IPS DF 19.7 (cell line): ENCODE measurements at regions not wholly inside any gene's neighbourhood (a gene's known extent, or its start where the extent isn't known, plus 50 kb on each side); places are given as distances from the start of the nearest gene placed in this dataset.

Experiments used
- DNase-seq: peaks from one replicate; pipeline ENCODE4 v3.0.0-alpha.2; 2013; ENCODE audit warnings: low read depth, low spot score

DNA sequence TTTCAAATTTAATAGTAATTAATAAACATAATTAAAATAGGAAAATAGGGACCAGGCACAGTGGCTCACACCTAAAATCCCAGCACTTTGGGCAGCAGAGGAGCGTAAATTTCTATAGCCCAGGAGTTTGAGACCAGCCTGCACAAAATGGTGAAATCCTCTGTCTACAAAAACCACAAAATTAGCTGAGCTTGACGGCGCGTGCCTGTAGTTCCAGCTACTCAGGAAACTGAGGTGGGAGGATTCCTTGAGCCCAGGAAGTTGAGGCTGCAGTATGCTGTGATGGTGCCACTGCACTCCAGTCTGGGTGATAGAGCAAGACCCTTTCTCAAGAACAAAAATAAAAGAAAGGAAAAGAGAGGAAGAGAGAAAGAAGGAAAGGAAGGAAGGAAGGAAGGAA is 1387.0 kb upstream of the ADGRB3 start:
- DNase-seq: no peak

DNA sequence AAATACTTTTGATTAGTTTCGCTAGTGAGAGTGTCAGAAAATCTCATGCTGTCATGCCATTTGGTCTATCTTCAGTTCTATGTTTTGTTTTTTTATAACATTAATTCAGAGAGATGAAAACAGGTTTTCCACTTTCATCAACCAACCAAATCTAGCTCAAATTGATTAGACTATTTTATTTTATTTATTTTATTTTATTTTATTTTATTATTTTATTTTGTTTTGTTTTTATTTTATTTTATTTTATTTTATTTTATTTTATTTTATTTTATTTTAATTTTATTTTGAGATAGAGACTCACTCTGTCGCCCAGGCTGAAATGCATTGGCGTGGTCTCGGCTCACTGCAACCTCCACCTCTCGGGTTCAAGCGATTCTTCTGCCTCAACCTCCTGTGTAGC is 1391.0 kb upstream of the ADGRB3 start:
- DNase-seq: no peak

DNA sequence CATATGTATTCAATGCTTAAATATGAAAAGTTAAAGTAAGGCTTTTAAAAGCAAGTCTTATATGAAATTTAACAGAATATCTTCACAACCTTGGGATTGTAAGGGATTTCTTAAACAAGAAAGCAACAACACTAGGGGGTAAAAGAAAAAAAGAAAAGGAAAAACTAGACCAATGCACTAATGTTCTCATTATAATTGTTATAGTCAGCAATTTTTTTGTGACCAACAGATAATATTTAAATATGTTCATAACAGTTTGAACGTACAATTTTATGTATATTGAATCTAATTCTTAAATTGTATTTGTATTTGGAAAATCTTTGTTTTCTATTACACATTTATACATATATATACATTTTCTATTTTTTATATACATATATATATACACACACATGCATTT is 1397.8 kb upstream of the ADGRB3 start:
- DNase-seq: no peak

DNA sequence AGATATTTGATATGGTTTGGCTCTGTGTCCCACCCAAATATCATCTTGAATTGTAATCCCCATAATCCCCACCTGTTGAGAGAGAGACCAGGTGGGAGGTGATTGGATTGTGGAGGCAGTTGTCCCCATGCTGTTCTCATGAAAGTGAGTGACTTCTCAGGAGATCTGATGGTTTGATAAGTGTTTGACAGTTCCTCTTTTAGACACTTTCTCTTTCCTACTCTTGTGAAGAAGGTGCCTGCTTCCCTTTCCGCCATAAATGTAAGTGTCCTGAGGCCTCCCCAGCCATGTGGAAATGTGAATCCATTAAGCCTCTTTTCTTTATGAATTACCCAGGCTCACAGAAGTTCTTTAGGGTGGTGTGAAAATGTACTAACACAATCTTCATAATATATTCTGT is 1404.0 kb upstream of the ADGRB3 start:
- no peak for DNase-seq

DNA sequence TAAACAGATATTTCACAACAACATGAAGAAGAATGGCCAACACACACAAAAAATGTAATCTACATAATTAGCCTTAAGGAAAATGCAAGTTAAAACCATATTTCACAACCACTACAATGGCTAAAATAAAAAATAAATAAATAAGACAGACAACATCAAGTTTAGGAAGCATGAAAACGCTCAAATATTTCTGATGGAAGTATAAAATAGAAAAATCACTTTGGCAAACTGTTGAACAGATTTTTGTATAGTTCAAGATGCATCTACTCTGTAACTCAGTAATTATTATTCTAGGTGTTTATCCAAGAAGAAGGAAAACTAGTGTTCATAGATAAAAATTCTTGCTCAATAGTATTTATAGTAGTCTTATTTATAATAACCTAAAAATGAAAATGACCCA is 1410.1 kb upstream of the ADGRB3 start:
- no peak for DNase-seq

DNA sequence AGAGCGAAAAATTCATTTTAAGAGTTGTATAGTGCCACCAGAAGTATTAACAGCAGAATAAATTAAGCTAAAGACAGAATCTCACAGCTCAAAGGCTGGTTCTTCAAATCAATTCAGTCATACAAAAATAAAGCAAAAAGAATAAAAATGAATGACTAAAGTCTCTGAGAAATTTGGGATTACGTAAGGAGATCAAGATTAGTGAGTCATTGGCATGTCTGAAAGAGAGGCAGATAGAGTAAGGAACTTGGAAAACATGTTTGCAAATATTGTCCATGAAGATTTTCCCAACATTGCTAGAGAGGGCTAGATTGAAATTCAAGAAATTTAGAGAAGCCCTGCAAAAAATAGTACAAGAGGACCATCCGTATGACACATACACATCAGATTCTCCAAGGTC is 1413.9 kb upstream of the ADGRB3 start:
- DNase-seq: no peak

DNA sequence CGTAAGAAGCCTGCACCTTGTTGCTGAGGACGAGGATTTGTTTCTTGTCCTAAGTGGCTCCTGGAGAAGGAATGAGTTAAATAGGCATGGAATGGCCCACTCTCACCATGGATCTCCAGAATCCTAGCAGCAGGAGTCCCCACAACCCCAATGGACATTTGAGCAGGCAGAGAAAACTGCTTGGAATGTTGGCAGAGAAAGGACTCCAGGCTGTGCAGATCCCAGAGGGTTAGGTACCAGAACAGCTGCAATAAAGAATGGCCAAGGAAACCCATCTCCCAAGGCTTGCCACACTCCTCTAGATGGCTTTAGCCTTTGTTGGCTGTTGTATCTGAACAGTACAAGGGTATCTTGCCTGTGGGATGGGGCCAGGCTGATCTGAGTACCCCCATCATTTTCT is 1415.7 kb upstream of the ADGRB3 start:
- no peak for DNase-seq

DNA sequence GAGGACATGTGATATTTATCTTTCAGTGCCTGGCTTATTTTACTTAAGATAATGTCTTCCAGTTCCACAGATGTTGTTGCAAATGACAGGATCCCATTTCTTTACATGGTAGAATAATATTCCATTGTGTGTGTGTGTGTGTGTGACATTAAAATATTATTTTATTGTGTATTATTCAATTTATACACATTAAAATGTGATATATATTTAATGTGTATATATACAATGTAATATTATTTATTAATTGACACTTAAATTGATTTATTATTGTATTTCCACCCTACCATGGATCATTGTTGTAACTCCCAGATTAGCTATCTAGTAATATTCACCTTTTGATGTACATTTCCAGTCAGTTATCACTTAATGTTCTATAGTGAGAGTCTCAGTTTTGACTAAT is 1422.5 kb upstream of the ADGRB3 start:
- DNase-seq: no peak

DNA sequence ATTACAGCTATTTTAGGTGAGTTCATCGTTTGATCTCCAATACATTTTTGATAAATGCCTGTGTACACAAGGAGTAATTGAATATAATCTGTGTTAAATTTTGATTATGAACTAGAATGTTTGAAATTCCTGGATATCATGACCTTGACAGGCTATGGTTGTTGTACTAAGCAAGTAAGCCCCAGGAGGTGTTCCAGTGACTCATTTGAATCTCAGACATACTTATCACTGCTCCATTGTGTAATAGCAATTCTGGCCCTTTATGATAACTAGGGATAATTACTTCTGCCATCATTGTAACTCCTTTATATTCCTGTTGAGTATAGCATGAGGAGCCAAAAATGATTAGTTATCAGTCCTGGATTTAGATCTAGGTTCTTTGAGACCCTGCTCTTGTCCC is 1424.6 kb upstream of the ADGRB3 start:
- no peak for DNase-seq

DNA sequence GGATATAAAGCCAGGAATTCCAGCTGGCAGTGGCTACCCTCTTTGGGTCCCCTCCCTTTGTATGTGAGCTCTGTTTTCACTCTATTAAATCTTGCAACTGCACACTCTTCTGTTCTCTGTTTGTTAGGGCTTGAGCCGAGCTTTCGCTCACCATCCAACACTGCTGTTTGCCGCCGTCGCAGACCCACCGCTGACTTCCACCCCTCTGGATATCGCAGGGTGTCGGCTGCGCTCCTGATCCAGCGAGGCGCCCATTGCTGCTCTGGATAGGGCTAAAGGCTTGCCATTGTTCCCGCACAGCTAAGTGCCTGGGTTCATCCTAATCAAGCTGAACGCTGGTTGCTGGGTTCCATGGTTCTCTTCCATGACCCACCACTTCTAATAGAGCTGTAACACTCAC is 1433.5 kb upstream of the ADGRB3 start:
- DNase-seq: no peak

DNA sequence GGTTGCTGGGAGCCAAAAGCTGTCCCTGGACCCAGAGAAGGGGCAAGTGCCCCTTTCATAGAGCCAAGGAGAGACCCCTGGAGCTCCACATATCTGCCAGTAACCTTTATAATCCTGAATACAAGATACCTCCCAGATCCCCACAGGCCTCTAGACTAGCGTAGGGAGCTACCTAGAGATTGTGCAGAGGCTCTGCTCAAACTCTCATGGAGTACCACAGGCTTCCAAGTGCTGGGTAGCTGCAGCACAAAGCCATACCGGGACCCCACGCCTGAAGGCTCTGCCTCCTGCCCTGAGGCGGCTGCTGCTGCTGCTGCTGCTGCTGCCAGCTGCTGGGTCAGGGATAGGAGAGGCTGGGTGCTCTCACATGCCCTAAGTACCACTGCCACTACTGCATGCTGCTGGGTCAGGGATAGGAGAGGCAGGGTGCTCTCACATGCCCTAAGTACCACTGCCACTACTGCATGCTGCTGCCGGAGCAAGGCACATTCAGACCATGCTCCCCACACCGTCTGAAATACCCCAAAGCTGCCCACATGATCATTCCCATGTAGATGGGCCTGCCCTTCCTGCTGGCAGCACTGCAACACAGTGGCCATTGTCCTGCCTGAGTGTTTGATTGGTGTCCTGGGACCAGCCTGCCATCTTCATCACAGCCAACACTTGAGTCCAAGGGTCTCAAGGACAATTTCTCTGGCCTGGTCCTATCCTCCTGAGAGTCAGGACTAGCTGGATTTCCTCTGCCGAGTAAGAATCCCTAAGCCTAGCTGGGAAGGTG is 1434.3 kb upstream of the ADGRB3 start:
- DNase-seq: no peak

DNA sequence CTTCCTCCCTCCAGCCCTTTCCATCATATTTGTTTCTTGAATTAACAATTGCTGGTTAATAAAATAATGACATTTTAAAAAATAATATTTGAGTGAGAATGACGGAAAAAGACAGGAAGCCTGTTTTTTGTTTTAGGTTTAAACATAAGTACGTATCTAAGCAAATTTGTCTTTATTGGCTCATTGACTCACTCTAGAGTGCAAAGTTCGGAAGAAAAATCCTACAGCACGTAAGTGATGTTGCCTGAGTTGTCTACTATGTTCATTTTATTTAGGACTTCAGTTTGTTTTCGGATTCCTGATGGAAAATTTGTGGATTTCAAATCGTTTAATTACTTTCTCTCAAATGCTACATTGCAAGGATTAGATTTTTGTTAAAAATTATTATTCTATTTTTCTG is 1435.7 kb upstream of the ADGRB3 start:
- DNase-seq: no peak

DNA sequence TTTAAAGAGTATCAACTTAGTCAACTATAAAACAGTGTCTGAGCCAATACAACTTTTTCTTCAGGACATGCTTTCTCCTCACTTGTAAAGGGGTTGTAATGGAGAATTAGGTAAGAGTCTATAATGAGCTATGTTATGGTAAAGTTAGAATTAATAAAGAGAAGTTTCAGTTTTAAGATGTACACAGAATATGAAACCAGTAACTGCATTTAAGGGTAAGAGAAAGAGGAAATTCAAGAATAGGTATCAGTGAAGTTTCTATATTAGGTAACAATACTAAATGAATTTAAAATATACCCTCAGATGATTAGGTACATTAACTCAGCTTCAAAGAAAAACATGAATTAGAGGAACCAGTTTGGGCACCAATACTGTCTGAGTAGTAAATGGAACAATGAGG is 1444.3 kb upstream of the ADGRB3 start:
- no peak for DNase-seq

DNA sequence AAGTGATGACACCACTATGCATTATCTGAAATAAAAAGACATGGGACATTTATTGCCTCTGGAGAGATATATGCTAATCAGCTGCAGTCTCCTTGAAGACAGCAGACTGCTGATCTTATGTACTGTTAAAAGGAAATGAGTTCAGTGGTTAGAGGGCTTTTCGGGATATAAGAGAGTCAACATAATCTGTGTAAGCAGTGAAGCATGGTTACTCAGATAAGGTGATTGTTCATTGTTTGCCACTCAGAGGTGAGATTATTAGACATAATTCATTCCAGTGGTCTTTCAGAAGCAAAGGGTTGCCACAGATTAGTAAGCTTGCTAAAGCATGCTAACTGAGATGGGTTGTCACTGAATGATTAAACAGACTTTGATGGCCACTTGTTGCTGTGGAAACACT is 1450.7 kb upstream of the ADGRB3 start:
- no peak for DNase-seq

DNA sequence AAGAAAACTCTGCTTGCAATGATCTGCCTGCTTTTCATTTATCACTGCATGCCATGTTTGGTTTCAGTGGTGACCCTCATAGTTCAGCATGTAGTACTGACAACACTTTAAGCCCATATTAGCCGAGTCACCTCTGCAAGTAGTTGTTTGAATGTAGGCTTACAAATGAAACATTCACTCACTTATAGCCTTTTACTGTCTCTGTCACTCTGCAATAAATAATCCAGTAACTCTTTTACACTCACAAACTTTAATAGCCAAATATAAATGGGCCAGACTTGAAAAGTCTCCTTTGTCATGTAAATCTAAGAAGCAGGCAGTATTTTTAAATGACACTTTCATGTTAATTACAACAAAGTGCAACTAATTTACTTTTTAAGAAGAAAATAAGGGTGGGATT is 1460.0 kb upstream of the ADGRB3 start:
- no peak for DNase-seq

DNA sequence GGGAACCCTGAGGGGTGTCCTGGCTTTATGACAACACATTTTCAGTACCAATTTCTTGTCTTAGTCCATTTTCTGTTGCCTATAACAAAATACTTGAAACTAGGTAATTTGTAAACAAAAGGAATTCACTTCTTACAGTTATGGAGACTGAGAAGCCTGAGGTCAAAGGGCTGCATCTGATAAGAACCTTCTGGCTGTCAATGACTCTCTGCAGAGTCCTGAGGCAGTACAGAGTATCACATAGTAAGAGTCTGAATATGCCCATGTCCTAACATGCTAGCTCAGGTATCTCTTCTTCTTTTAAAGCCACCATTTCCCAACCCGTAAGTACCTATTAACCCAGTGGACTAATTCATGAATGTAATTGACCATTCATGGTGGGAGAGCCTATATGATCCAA is 1458.6 kb upstream of the EYS start:
- no peak for DNase-seq

DNA sequence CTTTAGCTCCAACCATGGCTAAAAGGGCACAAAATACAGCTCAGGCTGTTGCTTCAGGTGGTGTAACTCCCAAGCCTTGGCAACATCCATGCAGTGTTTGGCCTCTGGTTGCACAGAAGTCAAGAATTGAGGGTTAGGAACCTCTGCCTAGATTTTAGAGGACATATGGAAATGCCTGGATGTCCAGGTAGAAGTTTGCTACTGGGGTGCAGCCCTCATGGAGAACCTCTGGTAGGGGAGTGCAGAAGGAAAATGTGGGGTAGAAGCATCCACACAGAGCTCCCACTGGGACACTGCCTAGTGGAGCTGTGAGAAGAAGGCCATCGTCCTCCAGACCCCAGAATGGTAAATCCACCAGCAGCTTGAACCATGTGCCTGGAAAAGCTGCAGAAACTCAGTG is 1453.8 kb upstream of the EYS start:
- no peak for DNase-seq

DNA sequence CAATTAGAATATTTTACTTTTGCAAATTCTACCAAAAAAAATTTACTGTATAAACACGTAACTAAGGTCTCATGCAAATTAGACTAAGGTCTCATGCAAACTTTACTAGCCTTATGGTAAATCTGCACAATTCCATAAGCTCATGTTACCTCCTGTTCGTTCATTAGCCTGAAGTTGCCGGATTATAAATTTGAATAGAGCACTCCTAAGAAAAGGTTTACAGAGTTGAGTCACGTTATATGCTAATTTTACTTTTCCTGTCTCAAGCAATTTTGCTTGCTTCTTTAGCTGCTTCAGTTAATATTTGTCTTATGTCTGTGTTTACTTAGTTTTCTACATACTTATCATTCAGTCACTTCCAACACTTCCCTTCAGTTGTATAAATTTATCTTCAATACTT is 1434.0 kb upstream of the EYS start:
- no peak for DNase-seq

DNA sequence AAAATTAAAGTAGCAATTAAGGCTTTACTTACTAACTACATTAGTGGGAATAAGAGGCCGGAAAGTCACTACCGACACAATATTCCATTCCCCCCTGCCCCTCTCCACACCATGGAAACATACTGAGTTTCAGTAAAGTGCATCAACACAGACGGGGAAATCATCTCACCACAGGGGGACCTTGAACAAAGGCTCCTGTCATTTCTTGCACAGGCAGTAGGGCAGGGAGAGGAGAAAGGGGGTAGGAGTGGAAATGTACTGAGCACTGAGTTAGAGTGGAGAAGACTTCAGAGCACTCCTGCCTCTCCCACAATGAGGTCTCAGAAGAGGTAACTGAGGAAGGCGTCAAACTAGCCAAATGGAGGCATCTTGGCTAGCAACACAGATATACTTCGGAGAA is 1426.9 kb upstream of the EYS start:
- no peak for DNase-seq

DNA sequence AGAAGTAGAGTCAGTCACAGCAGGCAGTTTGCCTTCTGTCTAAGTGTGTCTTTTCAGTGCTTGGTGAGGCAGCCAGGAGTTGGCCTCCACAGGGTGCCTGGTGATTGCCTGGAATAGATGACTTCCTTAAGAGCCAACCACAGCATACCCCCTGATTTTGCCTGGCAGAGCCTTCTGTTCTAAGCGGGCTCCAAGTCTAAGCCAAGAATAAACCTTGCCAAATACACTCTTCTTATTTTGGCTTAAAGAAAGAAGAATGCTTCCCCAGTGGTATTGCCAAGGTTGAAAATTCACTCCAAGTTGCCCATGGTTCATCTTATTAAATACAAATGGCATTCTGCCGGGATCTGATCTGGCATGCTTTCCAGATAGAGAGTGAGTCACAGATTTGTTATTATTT is 1424.8 kb upstream of the EYS start:
- DNase-seq: no peak

DNA sequence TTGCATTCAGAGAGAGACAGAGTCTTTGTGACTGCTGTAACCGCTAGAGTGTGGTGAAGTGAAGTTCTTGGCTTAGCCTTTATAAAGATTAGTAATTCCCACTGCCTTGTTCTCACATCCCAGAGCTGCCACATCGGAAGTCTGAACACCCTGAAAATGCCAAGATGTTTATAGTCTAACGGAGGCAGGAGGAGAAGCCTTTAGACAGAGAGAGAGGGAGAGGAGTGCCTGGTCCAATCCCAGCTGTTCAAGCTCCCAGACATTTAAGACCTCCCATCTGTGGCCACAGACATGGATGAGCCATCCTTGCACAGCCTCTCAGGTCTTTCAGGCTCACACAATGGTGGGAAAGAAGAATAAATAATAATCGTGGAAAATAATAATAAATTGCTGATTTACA is 1422.8 kb upstream of the EYS start:
- DNase-seq: no peak

DNA sequence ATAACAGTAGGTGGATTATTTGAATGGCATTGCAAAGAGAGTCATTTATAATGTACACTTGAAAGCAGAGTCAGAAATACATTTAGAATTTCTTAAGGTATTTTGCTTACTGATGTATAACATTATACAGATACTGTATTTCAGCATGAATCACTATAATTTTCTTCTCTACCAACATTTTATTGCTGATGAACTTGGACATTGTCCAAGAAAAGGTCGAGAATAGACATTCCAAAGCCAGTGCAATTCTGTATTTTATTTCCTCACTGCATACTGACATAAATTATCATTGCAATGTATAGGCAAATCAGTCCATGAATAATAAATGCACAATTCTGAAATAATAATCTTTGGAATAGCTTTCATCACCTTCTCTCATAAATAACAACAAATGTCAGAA is 1420.0 kb upstream of the EYS start:
- no peak for DNase-seq

DNA sequence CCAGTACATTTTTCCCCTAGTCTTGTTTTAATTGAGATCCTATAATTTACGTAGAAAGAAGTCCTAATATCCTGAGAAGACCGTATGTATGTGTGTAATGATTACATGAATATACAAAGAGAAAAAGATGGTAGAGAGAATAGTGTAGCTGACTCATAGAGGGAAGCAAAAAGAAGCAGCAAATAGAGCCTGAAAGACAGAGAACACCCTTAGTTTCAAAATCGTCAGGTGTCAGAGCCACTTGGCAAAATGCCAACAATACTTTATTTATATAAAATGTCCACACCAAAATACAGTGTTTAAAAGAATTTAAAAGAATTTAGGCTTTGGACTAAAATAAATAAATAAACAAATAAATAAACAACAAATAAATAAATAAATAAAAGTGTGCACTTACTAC is 1414.1 kb upstream of the EYS start:
- no peak for DNase-seq

DNA sequence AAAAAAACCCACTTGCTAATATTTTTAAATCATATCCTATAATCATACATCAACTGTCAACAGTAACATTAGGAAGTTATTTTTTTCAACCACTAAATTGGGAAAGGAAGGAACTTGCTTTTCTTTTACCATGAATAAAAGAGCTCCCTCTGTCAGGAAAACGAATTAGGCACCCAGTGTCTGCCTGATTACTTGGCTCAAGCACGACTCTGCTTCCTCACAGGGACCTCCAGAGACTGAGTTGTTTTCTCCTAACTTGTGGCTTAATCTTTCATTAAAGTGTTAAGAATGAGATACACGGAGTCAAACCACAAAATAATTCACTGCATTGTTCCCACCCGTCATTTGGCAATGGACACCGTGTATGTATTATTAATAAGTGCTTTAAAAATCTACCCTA is 1405.1 kb upstream of the EYS start:
- DNase-seq: no peak
